Uterus (tissue), 3 donors: ENCODE measurements at regions not wholly inside any gene's neighbourhood (a gene's known extent, or its start where the extent isn't known, plus 50 kb on each side); places are given as distances from the start of the nearest gene placed in this dataset.
"Not testable (repeated sequence)": the region's sequence is repeated elsewhere in the genome, so short reads cannot be mapped to it uniquely, and the experiment has no call there.

ENCODE experiments used
- DNase-seq, 2 donors: peaks; one replicate each; pipeline ENCODE4 v3.0.0-alpha.2; 2019 to 2020
- H3K27ac ChIP-seq, 2 donors: fragments of 200-600 bp; sonication (generic); 1 replicate in 1 of 2; 2 replicates in 1 of 2; pipeline ENCODE4 v1.5.1; 2016 to 2018
- H3K27me3 ChIP-seq, 2 donors: fragments of 200-600 bp; sonication (generic); one replicate each; pipeline ENCODE4 v1.5.1; 2018 to 2019; ENCODE audit warnings: control low read depth in 1 of 2
- H3K36me3 ChIP-seq, 2 donors: fragments of 200-600 bp; sonication (generic); one replicate each; pipeline ENCODE4 v1.5.1; 2019; ENCODE audit warnings: control low read depth in 1 of 2
- H3K4me1 ChIP-seq, 2 donors: fragments of 200-600 bp; sonication (generic); one replicate each; pipeline ENCODE4 v1.5.1; 2018 to 2019; ENCODE audit warnings: control low read depth in 1 of 2
- H3K4me3 ChIP-seq, 2 donors: fragments of 200-600 bp; sonication (generic); 1 replicate in 1 of 2; 2 replicates in 1 of 2; pipeline ENCODE4 v1.5.1; 2018 to 2019; ENCODE audit warnings: mild to moderate bottlenecking in 1 of 2
- H3K9me3 ChIP-seq, 2 donors: fragments of 200-600 bp; sonication (generic); one replicate each; pipeline ENCODE4 v1.5.1; 2019; ENCODE audit warnings: control low read depth in 1 of 2
- POLR2A ChIP-seq, 2 donors: fragments of 450-650 bp; IDR thresholded peaks; one replicate each; pipeline ENCODE4 v1.6.1; 2016; ENCODE audit warnings: antibody characterized with exemption in 2 of 2, mild to moderate bottlenecking in 1 of 2, moderate library complexity in 1 of 2
- intact Hi-C: fragments of 100-400 bp; cut with DNase I; formaldehyde crosslinking; loops from one replicate; pipeline ENCODE4 v1.15.1; 2023; ENCODE audit warnings: low total_unique reads
- TF ChIP-seq, protein P1 (sequence below), 4 experiments: fragments of 200-600 bp in 2 of 4; fragments of 450-650 bp in 2 of 4; sonication (generic) in 2 of 4; IDR thresholded peaks; one replicate each; pipeline ENCODE4 v1.5.1; 2016 to 2019; ENCODE audit warnings: antibody characterized with exemption in 4 of 4, mild to moderate bottlenecking in 2 of 4, moderate library complexity in 1 of 4
- donor health status: DM: yes; HTN: yes; CAD: no.

DNA sequence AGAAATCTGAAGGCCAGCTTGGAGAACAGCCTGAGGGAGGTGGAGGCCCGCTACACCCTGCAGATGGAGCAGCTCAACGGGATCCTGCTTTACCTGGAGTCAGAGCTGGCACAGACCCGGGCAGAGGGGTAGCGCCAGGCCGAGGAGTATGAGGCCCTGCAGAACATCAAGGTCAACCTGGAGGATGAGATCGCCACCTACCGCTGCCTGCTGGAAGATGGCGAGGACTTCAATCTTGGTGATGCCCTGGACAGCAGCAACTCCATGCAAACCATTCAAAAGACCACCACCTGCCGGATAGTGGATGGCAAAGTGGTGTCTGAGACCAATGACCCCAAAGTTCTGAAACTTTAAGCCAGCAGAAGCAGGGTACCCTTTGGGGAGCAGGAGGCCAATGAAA, 318.4 kb downstream of the ZFHX3 start:
- intact Hi-C loops, H3K4me1 ChIP-seq, H3K9me3 ChIP-seq, DNase-seq, H3K4me3 ChIP-seq, H3K36me3 ChIP-seq, H3K27me3 ChIP-seq, H3K27ac ChIP-seq: not testable (repeated sequence)

DNA sequence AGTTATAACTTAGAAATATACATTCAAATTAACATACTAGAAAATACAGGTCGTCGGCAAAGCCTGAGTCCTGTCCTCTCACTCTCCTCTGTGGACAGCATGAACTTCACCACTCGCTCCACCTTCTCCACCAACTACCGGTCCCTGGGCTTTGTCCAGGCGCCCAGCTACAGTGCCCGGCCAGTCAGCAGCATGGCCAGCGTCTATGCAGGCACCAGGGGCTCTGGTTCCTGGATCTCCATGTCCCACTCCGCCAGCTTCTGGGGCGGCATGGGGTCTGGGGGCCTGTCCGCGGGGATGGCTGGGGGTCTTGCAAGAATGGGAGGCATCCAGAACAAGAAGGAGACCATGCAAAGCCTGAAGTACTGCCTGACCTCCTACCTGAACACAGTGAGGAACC, 319.4 kb downstream of the ZFHX3 start:
- no peak overlapping the region for H3K27ac ChIP-seq
- no peak for DNase-seq
- intact Hi-C loops: no loop called here
- H3K4me1 ChIP-seq: no peaks in the 10 kb centered on the region
- no peak for TF ChIP-seq POLR2A (IDR thresholded peaks at IDR 0.05)
- TF ChIP-seq, protein P1, sequence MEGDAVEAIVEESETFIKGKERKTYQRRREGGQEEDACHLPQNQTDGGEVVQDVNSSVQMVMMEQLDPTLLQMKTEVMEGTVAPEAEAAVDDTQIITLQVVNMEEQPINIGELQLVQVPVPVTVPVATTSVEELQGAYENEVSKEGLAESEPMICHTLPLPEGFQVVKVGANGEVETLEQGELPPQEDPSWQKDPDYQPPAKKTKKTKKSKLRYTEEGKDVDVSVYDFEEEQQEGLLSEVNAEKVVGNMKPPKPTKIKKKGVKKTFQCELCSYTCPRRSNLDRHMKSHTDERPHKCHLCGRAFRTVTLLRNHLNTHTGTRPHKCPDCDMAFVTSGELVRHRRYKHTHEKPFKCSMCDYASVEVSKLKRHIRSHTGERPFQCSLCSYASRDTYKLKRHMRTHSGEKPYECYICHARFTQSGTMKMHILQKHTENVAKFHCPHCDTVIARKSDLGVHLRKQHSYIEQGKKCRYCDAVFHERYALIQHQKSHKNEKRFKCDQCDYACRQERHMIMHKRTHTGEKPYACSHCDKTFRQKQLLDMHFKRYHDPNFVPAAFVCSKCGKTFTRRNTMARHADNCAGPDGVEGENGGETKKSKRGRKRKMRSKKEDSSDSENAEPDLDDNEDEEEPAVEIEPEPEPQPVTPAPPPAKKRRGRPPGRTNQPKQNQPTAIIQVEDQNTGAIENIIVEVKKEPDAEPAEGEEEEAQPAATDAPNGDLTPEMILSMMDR (IDR thresholded peaks at IDR 0.05): no peak
- no peaks in the 10 kb centered on the region for H3K9me3 ChIP-seq
- no peaks in the 10 kb centered on the region for H3K36me3 ChIP-seq
- no peaks in the 10 kb centered on the region for H3K27me3 ChIP-seq
- H3K4me3 ChIP-seq: no peak overlapping the region

DNA sequence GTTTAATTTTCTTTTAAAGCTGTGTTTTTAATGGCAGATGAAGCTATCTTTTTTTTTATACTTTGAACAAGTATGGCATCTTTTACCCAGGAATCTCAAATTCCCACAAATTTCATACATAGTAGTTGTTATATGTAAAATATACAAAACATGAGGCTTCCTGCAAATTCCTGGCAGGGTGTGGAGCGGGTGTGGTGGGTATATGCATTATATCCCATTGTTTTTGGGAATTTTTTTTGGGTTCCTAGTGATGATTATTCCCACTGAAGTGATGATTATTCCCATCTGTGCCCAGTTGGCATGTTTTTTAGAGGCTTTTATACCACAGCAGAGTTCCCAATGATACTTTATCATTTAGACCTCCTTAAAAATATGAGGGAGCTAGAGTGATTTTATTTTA, 320.4 kb downstream of the ZFHX3 start:
- Histone ChIP-seq H3K36me3 (no peaks in the 10 kb centered on the region), H3K27me3 (no peaks in the 10 kb centered on the region), H3K27ac (no peak overlapping the region), H3K4me3 (no peak overlapping the region), H3K9me3 (no peaks in the 10 kb centered on the region), H3K4me1 (no peaks in the 10 kb centered on the region)
- TF ChIP-seq, protein P1 (IDR thresholded peaks at IDR 0.05): no peak
- no peak for TF ChIP-seq POLR2A (IDR thresholded peaks at IDR 0.05)
- intact Hi-C loops: no loop called here
- DNase-seq: no peak

DNA sequence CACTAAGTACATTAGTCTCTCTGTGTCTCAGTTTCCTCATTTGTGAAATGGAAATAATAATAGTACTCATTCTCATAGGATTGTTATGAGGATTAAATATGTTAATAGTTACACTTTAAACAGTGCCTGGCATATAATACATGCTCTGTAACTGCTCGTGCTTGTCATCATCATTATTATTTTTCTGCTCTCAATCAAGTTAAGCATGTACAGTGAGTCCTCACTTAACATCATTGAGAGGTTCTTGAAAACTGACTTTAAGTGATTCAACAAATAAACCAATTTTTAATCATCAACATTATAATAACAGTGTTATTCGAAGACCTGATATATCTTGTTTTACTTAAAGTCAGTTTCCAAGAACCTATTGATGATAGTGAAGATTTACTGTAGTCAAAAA, 322.3 kb downstream of the ZFHX3 start:
- Histone ChIP-seq H3K4me3 (no peak overlapping the region), H3K9me3 (no peaks in the 10 kb centered on the region), H3K27me3 (no peaks in the 10 kb centered on the region), H3K36me3 (no peaks in the 10 kb centered on the region), H3K4me1 (no peaks in the 10 kb centered on the region), H3K27ac (no peak overlapping the region)
- intact Hi-C loops: no loop called here
- TF ChIP-seq POLR2A (IDR thresholded peaks at IDR 0.05): no peak
- TF ChIP-seq, protein P1 (IDR thresholded peaks at IDR 0.05): no peak
- DNase-seq: no peak

DNA sequence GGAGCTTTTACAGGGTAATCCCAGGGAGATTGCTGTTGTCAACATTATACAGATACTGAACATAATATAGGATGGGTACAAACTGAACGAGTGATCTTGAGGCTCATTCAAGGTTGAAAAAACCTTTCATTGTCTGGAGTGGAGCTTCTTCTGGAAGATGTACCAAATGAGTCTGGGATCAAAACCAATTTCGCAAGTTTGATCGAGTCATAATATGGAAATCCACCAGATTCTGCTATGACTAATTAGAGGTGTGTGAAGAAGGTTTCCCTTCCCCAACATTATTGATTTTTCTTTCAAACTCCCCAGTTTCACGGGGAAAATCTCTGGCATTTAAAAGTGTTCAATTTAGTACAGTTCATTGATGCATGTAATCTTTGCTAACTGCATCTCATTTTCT, 324.1 kb downstream of the ZFHX3 start:
- intact Hi-C loops: no loop called here
- Histone ChIP-seq H3K27ac (no peak overlapping the region), H3K36me3 (no peaks in the 10 kb centered on the region), H3K9me3 (no peaks in the 10 kb centered on the region), H3K27me3 (no peaks in the 10 kb centered on the region), H3K4me3 (no peak overlapping the region), H3K4me1 (no peaks in the 10 kb centered on the region)
- no peak for DNase-seq
- no peak for TF ChIP-seq POLR2A (IDR thresholded peaks at IDR 0.05)
- TF ChIP-seq, protein P1 (IDR thresholded peaks at IDR 0.05): no peak

DNA sequence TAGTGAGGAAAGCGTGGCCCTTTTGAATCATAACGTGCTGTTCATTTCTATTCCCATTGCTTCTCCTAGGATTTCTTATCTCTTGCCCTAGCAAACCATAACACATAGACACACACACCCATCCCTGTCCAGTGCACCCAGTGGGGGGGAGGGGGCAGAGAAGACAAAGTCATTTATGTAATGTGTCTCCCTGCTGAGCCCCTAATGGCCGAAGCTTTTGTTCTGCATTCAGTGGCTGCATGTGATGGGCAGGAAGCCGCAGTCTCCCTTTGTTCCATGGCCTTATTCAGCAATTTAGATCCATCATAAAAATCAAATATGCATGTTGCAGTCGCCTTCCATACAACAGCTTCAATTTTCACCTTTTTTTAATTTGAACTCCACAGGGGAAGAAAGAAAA, 325.4 kb downstream of the ZFHX3 start:
- H3K4me3 ChIP-seq: no peak overlapping the region
- intact Hi-C loops: no loop called here
- DNase-seq: no peak
- TF ChIP-seq POLR2A (IDR thresholded peaks at IDR 0.05): no peak
- TF ChIP-seq, protein P1 (IDR thresholded peaks at IDR 0.05): no peak
- H3K27me3 ChIP-seq: no peaks in the 10 kb centered on the region
- no peaks in the 10 kb centered on the region for H3K4me1 ChIP-seq
- no peaks in the 10 kb centered on the region for H3K36me3 ChIP-seq
- H3K27ac ChIP-seq: no peak overlapping the region
- H3K9me3 ChIP-seq: no peaks in the 10 kb centered on the region
